IMR-90 (cell line): ENCODE measurements at regions not wholly inside any gene's neighbourhood (a gene's known extent, or its start where the extent isn't known, plus 50 kb on each side); places are given as distances from the start of the nearest gene placed in this dataset.

Experiments used
- ATAC-seq: fragments of 200-7000 bp; cut with Tn5 transposase; 2 replicates; pipeline ENCODE4 v1.9.1; 2020; ENCODE audit warnings: low read depth, mild to moderate bottlenecking, moderate library complexity
- BruUV-seq: library from RNA; stranded (reverse); fragments of 400-500 nt; replicated peaks from 2 replicates; lab custom pipeline; 2021; lab: Mats Ljungman, UMichigan
- CTCF ChIA-PET: fragments of 300-600 bp; formaldehyde crosslinking; extraction: SDS; loops from one replicate; lab custom pipeline; 2021; ENCODE audit warnings: antibody characterized with exemption; lab: Yijun Ruan, JAX
- POLR2A ChIA-PET: fragments of 300-600 bp; sonication (Branson Sonifier 250); formaldehyde crosslinking; loops from one replicate; lab custom pipeline; 2022; ENCODE audit warnings: antibody characterized with exemption; ENCODE audit not compliant: unreplicated experiment; lab: Charles Lee
- DNase-seq: peaks from one replicate; pipeline ENCODE4 v3.0.0; 2013
- H2AFZ ChIP-seq: replicated peaks from 2 replicates; pipeline ENCODE3; 2013; ENCODE audit warnings: low read length, mild to moderate bottlenecking; ENCODE audit not compliant: poor library complexity
- H2AK5ac ChIP-seq: 2 replicates; pipeline ENCODE4 v1.6.1; 2013; ENCODE audit warnings: low read depth, low read length, inconsistent platforms
- H2AK9ac ChIP-seq: replicated peaks from 2 replicates; pipeline ENCODE3; 2013; ENCODE audit warnings: mild to moderate bottlenecking, low read depth, low read length, moderate library complexity; ENCODE audit not compliant: poor library complexity
- H2BK120ac ChIP-seq: 2 replicates; pipeline ENCODE4 v1.6.1; 2013; ENCODE audit warnings: low read depth, low read length, inconsistent platforms
- H2BK15ac ChIP-seq: 3 replicates; pipeline ENCODE4 v1.6.1; 2013; ENCODE audit warnings: low read depth, low read length, inconsistent platforms
- H2BK20ac ChIP-seq: 2 replicates; pipeline ENCODE4 v1.6.1; 2013; ENCODE audit warnings: low read depth, mild to moderate bottlenecking, inconsistent platforms, low read length, moderate library complexity
- H2BK5ac ChIP-seq: 2 replicates; pipeline ENCODE4 v1.6.1; 2013; ENCODE audit warnings: mild to moderate bottlenecking, low read depth, low read length, inconsistent platforms; ENCODE audit not compliant: poor library complexity, severe bottlenecking
- H3K14ac ChIP-seq: replicated peaks from 2 replicates; pipeline ENCODE4 v1.6.1; 2013; ENCODE audit warnings: low read depth, low read length, inconsistent platforms
- H3K18ac ChIP-seq: 2 replicates; pipeline ENCODE4 v1.6.1; 2013; ENCODE audit warnings: low read depth, low read length, control low read depth
- H3K23ac ChIP-seq: 2 replicates; pipeline ENCODE4 v1.6.1; 2013; ENCODE audit warnings: low read depth, low read length, inconsistent platforms
- H3K27ac ChIP-seq: 2 replicates; pipeline ENCODE4 v1.5.1; 2013; ENCODE audit warnings: mild to moderate bottlenecking, control low read depth, low read length; ENCODE audit not compliant: insufficient read depth
- H3K27me3 ChIP-seq: 2 replicates; pipeline ENCODE4 v1.6.1; 2013; ENCODE audit warnings: low read length; ENCODE audit not compliant: control insufficient read depth, insufficient read depth
- H3K36me3 ChIP-seq: 2 replicates; pipeline ENCODE4 v1.6.1; 2013; ENCODE audit warnings: low read length, mixed read lengths; ENCODE audit not compliant: control insufficient read depth, insufficient read depth
- H3K4ac ChIP-seq: 2 replicates; pipeline ENCODE4 v1.6.1; 2013; ENCODE audit warnings: low read depth, low read length, inconsistent platforms
- H3K4me1 ChIP-seq: 2 replicates; pipeline ENCODE4 v1.6.1; 2013; ENCODE audit warnings: low read length, mixed read lengths; ENCODE audit not compliant: control insufficient read depth, insufficient read depth
- H3K4me2 ChIP-seq: 2 replicates; pipeline ENCODE4 v1.6.1; 2013; ENCODE audit warnings: low read depth, mild to moderate bottlenecking, control low read depth, low read length, moderate library complexity
- H3K4me3 ChIP-seq: 2 replicates; pipeline ENCODE4 v1.5.1; 2013; ENCODE audit warnings: low read depth, mild to moderate bottlenecking, control low read depth, low read length, moderate library complexity; ENCODE audit not compliant: insufficient read depth
- H3K56ac ChIP-seq: 2 replicates; pipeline ENCODE4 v1.6.1; 2013; ENCODE audit warnings: low read length, inconsistent platforms; ENCODE audit not compliant: insufficient read depth; ENCODE audit errors: extremely low read depth
- H3K79me1 ChIP-seq, 2 experiments: 2 replicates each; pipeline ENCODE4 v1.6.1; 2013; ENCODE audit warnings: low read length in 2 of 2, inconsistent platforms in 1 of 2, low read depth in 1 of 2
- H3K9ac ChIP-seq: 2 replicates; pipeline ENCODE4 v1.6.1; 2013; ENCODE audit warnings: low read depth, low read length, control low read depth
- H3K9me1 ChIP-seq: 2 replicates; pipeline ENCODE4 v1.6.1; 2013; ENCODE audit warnings: low read length, inconsistent platforms; ENCODE audit not compliant: insufficient read depth
- H3K9me3 ChIP-seq: 2 replicates; pipeline ENCODE4 v1.6.1; 2013; ENCODE audit warnings: low read length; ENCODE audit not compliant: control insufficient read depth, insufficient read depth
- H4K20me1 ChIP-seq: 2 replicates; pipeline ENCODE4 v1.6.1; 2013; ENCODE audit warnings: low read length, inconsistent platforms; ENCODE audit not compliant: insufficient read depth
- H4K5ac ChIP-seq: 2 replicates; pipeline ENCODE4 v1.6.1; 2013; ENCODE audit warnings: mild to moderate bottlenecking, low read depth, low read length, control low read depth
- H4K8ac ChIP-seq, 2 experiments: 2 replicates each; pipeline ENCODE4 v1.6.1; 2013; ENCODE audit warnings: low read depth in 2 of 2, low read length in 2 of 2, control low read depth in 1 of 2, inconsistent platforms in 1 of 2
- H4K91ac ChIP-seq: 2 replicates; pipeline ENCODE4 v1.6.1; 2013; ENCODE audit warnings: low read depth, low read length, inconsistent platforms; ENCODE audit not compliant: insufficient read depth
- BHLHE40 ChIP-seq: fragments of 150-350 bp; IDR thresholded peaks from 2 replicates; pipeline ENCODE4 v1.6.1; 2016; ENCODE audit warnings: mild to moderate bottlenecking, low read depth, low read length
- CEBPB ChIP-seq: IDR thresholded peaks from 2 replicates; pipeline ENCODE4 v1.6.1; 2012; ENCODE audit warnings: low read depth, low read length, improper control_type of control experiment
- CHD1 ChIP-seq: IDR thresholded peaks from 2 replicates; pipeline ENCODE4 v1.6.1; 2012; ENCODE audit warnings: low read depth, low read length, improper control_type of control experiment
- FOS ChIP-seq: fragments of 150-350 bp; IDR thresholded peaks from 2 replicates; pipeline ENCODE4 v1.6.1; 2016; ENCODE audit warnings: low read depth, low read length
- MAZ ChIP-seq: IDR thresholded peaks from 2 replicates; pipeline ENCODE4 v1.6.1; 2012; ENCODE audit warnings: low read depth, mild to moderate bottlenecking, low read length, improper control_type of control experiment, moderate library complexity, borderline replicate concordance
- MXI1 ChIP-seq: IDR thresholded peaks from 2 replicates; pipeline ENCODE4 v1.6.1; 2012; ENCODE audit warnings: low read depth, mild to moderate bottlenecking, low read length, moderate library complexity, borderline replicate concordance
- NFE2L2 ChIP-seq: fragments of 150-350 bp; IDR thresholded peaks from 2 replicates; pipeline ENCODE4 v1.6.1; 2016; ENCODE audit warnings: low read depth, mild to moderate bottlenecking, low read length
- POLR2A ChIP-seq: IDR thresholded peaks from 2 replicates; pipeline ENCODE4 v1.6.1; 2012; ENCODE audit warnings: mild to moderate bottlenecking, low read depth, low read length
- RAD21 ChIP-seq: IDR thresholded peaks from 2 replicates; pipeline ENCODE4 v1.6.1; 2012; ENCODE audit warnings: low read length, improper control_type of control experiment
- RCOR1 ChIP-seq: IDR thresholded peaks from 2 replicates; pipeline ENCODE4 v1.6.1; 2012; ENCODE audit warnings: mild to moderate bottlenecking, low read length, improper control_type of control experiment; ENCODE audit not compliant: insufficient replicate concordance
- RFX5 ChIP-seq: IDR thresholded peaks from 2 replicates; pipeline ENCODE4 v1.8.0; 2012; ENCODE audit warnings: low read depth, mild to moderate bottlenecking, low read length, moderate library complexity
- SMC3 ChIP-seq: fragments of 150-350 bp; IDR thresholded peaks from 2 replicates; pipeline ENCODE4 v1.6.1; 2016; ENCODE audit warnings: low read depth, mild to moderate bottlenecking, antibody characterized with exemption, low read length, moderate library complexity
- WGBS, 2 experiments: methylation state at CpG; one replicate each; pipeline versions ENCODE4 v1.1.5 to v1.1.7; 2013; ENCODE audit warnings: missing lambda C conversion rate in 2 of 2; ENCODE audit not compliant: insufficient read length in 1 of 2; ENCODE audit errors: extremely low coverage in 2 of 2; 5-methylcytosine and 5-hydroxymethylcytosine counted together
- dilution Hi-C: fragments of 300-500 bp; cut with HindIII; formaldehyde crosslinking; loops from one replicate; pipeline ENCODE4 v1.14.3; 2018; ENCODE audit warnings: low sequenced_read_pairs; ENCODE audit not compliant: unreplicated experiment
- in situ Hi-C: fragments of 300-500 bp; cut with MboI; formaldehyde crosslinking; loops from 3 replicates; pipeline ENCODE4 v1.14.3; 2019; ENCODE audit warnings: low sequenced_read_pairs, inconsistent platforms, mixed read lengths
- intact Hi-C: fragments of 100-400 bp; cut with micrococcal nuclease; formaldehyde crosslinking; loops from 2 replicates; pipeline ENCODE4 v1.10.0; 2022
- TF ChIP-seq, protein P1 (sequence below): fragments of 150-350 bp; IDR thresholded peaks from 2 replicates; pipeline ENCODE4 v1.6.1; 2017; ENCODE audit warnings: mild to moderate bottlenecking, antibody characterized with exemption, low read length, low read depth
- TF ChIP-seq, protein P2 (sequence below): conservative IDR thresholded peaks from 2 replicates; pipeline ENCODE4 v1.5.1; 2012; ENCODE audit warnings: mild to moderate bottlenecking, low read depth, low read length, improper control_type of control experiment
- TF ChIP-seq, protein P3 (sequence below): fragments of 150-350 bp; IDR thresholded peaks from 2 replicates; pipeline ENCODE4 v1.6.1; 2016; ENCODE audit warnings: low read depth, mild to moderate bottlenecking, low read length, moderate library complexity, borderline replicate concordance

DNA sequence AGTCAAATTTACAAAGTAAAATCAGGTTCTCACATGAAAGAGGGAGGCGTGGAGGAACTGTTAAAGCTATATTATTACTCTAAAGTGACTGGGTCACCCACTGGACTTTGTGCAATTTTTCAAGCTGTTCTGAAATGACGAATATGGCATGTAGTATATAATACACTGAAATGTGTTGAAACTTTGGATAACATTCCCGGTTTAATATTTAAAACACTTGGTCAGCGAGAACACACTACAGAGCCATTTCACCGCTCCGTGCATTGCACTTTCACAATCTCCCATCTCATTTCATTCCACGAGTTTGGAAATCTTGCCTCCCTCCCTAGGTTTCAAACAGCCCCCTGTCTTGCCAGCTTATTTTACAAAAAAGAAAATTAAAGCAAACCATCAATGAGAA is 337.9 kb downstream of the WDR11 start:
- DNase-seq: no peak
- Histone ChIP-seq H2BK5ac (no peak overlapping the region), H2BK20ac (no peak overlapping the region), H2BK15ac (no peak overlapping the region), H3K4me1 (no peaks in the 10 kb centered on the region), H3K9ac (no peak overlapping the region), H3K9me3 (peaks cover 19% of the 10 kb centered on the region), H3K4me2 (no peak overlapping the region), H2AK5ac (no peak overlapping the region), H4K8ac (no peak overlapping the region), H3K4me3 (no peak overlapping the region), H2AFZ (no peak overlapping the region), H2BK120ac (no peak overlapping the region), H3K27ac (no peak overlapping the region), H3K18ac (no peak overlapping the region), H2AK9ac (no peak overlapping the region), H3K36me3 (no peaks in the 10 kb centered on the region), H3K23ac (no peak overlapping the region), H3K4ac (no peak overlapping the region), H3K27me3 (no peaks in the 10 kb centered on the region), H4K20me1 (no peaks in the 10 kb centered on the region), H3K14ac (no peak overlapping the region), H4K91ac (no peak overlapping the region), H3K56ac (no peak overlapping the region), H3K9me1 (no peaks in the 10 kb centered on the region), H4K5ac (no peak overlapping the region), H3K79me1 (no peaks in the 10 kb centered on the region)
- TF ChIP-seq CEBPB: no peak
- TF ChIP-seq MAZ: no peak
- TF ChIP-seq RCOR1: no peak
- no peak for TF ChIP-seq FOS
- TF ChIP-seq, protein P1, sequence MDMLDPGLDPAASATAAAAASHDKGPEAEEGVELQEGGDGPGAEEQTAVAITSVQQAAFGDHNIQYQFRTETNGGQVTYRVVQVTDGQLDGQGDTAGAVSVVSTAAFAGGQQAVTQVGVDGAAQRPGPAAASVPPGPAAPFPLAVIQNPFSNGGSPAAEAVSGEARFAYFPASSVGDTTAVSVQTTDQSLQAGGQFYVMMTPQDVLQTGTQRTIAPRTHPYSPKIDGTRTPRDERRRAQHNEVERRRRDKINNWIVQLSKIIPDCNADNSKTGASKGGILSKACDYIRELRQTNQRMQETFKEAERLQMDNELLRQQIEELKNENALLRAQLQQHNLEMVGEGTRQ: no peak
- no peak for TF ChIP-seq NFE2L2
- TF ChIP-seq, protein P2, sequence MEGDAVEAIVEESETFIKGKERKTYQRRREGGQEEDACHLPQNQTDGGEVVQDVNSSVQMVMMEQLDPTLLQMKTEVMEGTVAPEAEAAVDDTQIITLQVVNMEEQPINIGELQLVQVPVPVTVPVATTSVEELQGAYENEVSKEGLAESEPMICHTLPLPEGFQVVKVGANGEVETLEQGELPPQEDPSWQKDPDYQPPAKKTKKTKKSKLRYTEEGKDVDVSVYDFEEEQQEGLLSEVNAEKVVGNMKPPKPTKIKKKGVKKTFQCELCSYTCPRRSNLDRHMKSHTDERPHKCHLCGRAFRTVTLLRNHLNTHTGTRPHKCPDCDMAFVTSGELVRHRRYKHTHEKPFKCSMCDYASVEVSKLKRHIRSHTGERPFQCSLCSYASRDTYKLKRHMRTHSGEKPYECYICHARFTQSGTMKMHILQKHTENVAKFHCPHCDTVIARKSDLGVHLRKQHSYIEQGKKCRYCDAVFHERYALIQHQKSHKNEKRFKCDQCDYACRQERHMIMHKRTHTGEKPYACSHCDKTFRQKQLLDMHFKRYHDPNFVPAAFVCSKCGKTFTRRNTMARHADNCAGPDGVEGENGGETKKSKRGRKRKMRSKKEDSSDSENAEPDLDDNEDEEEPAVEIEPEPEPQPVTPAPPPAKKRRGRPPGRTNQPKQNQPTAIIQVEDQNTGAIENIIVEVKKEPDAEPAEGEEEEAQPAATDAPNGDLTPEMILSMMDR: no peak
- TF ChIP-seq POLR2A: no peak
- no peak for TF ChIP-seq CHD1
- TF ChIP-seq, protein P3, sequence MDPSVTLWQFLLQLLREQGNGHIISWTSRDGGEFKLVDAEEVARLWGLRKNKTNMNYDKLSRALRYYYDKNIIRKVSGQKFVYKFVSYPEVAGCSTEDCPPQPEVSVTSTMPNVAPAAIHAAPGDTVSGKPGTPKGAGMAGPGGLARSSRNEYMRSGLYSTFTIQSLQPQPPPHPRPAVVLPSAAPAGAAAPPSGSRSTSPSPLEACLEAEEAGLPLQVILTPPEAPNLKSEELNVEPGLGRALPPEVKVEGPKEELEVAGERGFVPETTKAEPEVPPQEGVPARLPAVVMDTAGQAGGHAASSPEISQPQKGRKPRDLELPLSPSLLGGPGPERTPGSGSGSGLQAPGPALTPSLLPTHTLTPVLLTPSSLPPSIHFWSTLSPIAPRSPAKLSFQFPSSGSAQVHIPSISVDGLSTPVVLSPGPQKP: no peak
- TF ChIP-seq RFX5: no peak
- TF ChIP-seq BHLHE40: no peak
- TF ChIP-seq RAD21: no peak
- TF ChIP-seq MXI1: no peak
- no peak for TF ChIP-seq SMC3
- POLR2A ChIA-PET: no interaction called here
- no TSS peak for BruUV-seq
- WGBS, 2 experiments: no CpG with 5 or more reads among the region's 7 CpGs
- in situ Hi-C loops: no loop called here
- dilution Hi-C loops: no loop called here
- CTCF ChIA-PET: no interaction called here
- intact Hi-C loops: no loop called here
- no peak for ATAC-seq
